ENCODE measurements at regions not wholly inside any gene's neighbourhood (a gene's known extent, or its start where the extent isn't known, plus 50 kb on each side); places are given as distances from the start of the nearest gene placed in this dataset.

DNA sequence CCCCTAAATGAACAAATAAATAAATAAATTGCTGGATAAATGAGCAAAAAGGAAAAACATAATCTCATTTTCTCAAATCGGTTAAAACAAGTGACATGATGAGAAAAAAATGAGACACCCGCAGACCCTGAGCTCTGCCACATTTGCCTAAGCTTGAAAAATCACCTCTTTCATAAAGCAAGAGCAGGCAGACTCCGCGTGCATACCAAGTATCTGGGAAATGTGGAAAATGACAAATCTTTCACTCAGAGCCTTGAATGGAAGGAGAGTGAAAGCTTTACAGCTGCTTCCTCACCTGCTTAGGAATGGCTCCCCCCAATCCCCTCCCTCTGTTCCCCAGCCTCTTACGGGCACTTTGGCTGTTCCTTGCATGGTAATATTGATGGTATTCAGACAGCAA lies 355.5 kb upstream of the SUCLG2 start:
- FAIRE-seq = no peak
- TF ChIP-seq, protein P1, sequence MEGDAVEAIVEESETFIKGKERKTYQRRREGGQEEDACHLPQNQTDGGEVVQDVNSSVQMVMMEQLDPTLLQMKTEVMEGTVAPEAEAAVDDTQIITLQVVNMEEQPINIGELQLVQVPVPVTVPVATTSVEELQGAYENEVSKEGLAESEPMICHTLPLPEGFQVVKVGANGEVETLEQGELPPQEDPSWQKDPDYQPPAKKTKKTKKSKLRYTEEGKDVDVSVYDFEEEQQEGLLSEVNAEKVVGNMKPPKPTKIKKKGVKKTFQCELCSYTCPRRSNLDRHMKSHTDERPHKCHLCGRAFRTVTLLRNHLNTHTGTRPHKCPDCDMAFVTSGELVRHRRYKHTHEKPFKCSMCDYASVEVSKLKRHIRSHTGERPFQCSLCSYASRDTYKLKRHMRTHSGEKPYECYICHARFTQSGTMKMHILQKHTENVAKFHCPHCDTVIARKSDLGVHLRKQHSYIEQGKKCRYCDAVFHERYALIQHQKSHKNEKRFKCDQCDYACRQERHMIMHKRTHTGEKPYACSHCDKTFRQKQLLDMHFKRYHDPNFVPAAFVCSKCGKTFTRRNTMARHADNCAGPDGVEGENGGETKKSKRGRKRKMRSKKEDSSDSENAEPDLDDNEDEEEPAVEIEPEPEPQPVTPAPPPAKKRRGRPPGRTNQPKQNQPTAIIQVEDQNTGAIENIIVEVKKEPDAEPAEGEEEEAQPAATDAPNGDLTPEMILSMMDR (IDR thresholded peaks at IDR 0.05; ENCODE audit: insufficient read depth, low read length, severe bottlenecking) = no peak

DNA sequence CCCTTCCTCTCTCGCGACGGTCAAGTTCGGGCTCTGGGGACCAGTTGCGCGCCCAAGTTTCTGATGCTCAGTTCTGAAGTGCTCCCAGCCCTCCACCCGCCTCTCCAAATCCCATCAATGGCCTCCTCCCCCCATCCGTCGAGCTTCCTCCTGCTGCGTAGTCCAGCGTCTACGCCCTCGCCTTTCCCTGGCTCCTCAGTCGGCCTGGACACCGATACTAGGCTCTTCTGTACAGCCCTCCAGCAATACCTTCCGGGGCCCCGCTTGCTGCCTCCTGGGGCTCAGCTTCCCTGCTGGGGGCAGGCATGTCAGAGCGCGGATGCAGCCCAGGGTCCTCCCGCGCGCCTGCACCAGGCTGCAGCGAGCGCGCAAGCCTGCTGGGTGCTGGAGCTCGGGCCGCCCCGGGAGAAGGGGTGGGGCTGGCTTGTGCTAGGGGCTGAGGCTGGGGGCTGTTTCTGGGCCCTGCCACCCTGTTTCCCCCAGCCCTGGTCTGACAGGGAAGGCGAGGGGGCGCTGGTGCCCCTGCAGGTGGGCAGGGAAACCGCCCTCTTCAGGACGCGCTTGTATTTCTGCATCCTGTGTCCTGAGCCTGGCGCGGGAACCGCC lies 353.3 kb upstream of the SUCLG2 start:
- Histone ChIP-seq H3K36me3 (ENCODE audit: control insufficient read depth, insufficient read depth, low read length) (no peaks in the 10 kb centered on the region), H3K4me3 (ENCODE audit: low read depth, low read length) (no peak overlapping the region), H3K27me3 (ENCODE audit: control insufficient read depth, insufficient read depth, low read length) (no peaks in the 10 kb centered on the region)
- DNase-seq (ENCODE audit: low read depth) = no peak
- TF ChIP-seq, protein P1 (IDR thresholded peaks at IDR 0.05; ENCODE audit: insufficient read depth, low read length, severe bottlenecking) = no peak
- no peak for FAIRE-seq

More for the DNA sequence above, 355.5 kb upstream of the SUCLG2 start:
- H3K4me3 ChIP-seq (ENCODE audit: low read depth, low read length) = no peak overlapping the region
- no peak for DNase-seq (ENCODE audit: low read depth)
- H3K36me3 ChIP-seq (ENCODE audit: control insufficient read depth, insufficient read depth, low read length) = no peaks in the 10 kb centered on the region
- no peaks in the 10 kb centered on the region for H3K27me3 ChIP-seq (ENCODE audit: control insufficient read depth, insufficient read depth, low read length)

DNA sequence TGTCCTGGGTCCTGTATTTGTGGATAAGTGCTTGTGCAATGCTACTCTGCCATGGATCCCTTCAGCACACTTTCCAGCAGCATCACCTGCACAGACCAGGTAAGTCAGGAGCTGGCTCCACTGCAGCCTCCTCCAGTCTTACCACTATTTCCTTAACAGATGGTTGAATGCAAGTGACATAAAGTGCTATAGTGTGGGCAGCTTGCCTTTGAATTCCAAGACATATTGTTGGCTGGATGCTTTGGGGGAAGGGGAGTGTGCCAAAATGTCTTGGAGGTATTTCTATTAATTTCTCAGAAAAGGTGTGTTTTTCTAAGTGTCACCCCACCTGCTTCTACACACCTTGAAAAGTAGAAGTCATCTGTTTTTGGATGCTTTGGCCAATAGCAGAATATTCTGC lies 352.2 kb upstream of the SUCLG2 start:
- TF ChIP-seq, protein P1 (IDR thresholded peaks at IDR 0.05; ENCODE audit: insufficient read depth, low read length, severe bottlenecking) = no peak
- no peaks in the 10 kb centered on the region for H3K27me3 ChIP-seq (ENCODE audit: control insufficient read depth, insufficient read depth, low read length)
- DNase-seq (ENCODE audit: low read depth) = no peak
- no peaks in the 10 kb centered on the region for H3K36me3 ChIP-seq (ENCODE audit: control insufficient read depth, insufficient read depth, low read length)
- FAIRE-seq = no peak
- no peak overlapping the region for H3K4me3 ChIP-seq (ENCODE audit: low read depth, low read length)

DNA sequence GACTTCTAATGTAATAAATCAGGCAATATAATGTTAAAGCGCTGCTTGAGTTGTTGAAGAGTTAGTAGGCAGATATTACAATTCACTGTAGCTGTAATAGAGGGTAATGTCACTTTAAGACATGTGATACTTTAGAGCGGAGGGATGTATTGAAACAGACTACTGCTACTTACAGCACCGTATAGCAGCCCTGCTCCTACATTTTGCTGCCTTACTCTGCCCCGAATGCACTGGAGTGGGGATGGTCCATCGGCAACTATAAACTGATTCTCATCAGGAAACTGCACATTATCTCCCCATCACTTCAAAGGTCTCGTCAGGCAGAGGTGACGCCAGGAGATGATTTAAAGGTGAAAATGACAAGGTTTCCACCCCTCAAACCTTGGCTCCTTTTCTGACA lies 349.7 kb upstream of the SUCLG2 start:
- Histone ChIP-seq H3K4me3 (ENCODE audit: low read depth, low read length) (no peak overlapping the region), H3K36me3 (ENCODE audit: control insufficient read depth, insufficient read depth, low read length) (no peaks in the 10 kb centered on the region), H3K27me3 (ENCODE audit: control insufficient read depth, insufficient read depth, low read length) (no peaks in the 10 kb centered on the region)
- FAIRE-seq (no peak), DNase-seq (ENCODE audit: low read depth) (no peak)
- TF ChIP-seq, protein P1 (IDR thresholded peaks at IDR 0.05; ENCODE audit: insufficient read depth, low read length, severe bottlenecking) = no peak

DNA sequence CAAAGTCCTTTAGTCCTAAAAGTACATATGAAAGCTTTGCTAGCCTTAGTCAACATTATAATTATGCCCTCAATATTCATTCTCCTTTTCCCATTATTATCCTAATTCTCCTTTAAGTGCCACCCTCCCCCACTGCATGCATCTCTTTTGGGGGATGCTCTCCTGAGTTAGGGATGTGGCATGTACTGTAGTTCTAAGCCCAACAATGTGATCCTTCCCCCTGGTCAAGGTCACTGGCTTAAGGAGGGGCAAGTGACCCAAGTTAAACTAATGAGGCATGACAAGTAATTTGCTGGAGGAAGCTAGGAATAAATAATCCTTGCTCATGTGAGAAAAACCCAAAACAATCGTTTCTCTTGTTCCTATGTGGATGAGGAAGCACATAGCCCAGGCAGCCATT lies 343.9 kb upstream of the SUCLG2 start:
- Histone ChIP-seq H3K4me3 (ENCODE audit: low read depth, low read length) (no peak overlapping the region), H3K27me3 (ENCODE audit: control insufficient read depth, insufficient read depth, low read length) (no peaks in the 10 kb centered on the region), H3K36me3 (ENCODE audit: control insufficient read depth, insufficient read depth, low read length) (no peaks in the 10 kb centered on the region)
- TF ChIP-seq, protein P1 (IDR thresholded peaks at IDR 0.05; ENCODE audit: insufficient read depth, low read length, severe bottlenecking) = no peak
- FAIRE-seq = no peak
- no peak for DNase-seq (ENCODE audit: low read depth)

DNA sequence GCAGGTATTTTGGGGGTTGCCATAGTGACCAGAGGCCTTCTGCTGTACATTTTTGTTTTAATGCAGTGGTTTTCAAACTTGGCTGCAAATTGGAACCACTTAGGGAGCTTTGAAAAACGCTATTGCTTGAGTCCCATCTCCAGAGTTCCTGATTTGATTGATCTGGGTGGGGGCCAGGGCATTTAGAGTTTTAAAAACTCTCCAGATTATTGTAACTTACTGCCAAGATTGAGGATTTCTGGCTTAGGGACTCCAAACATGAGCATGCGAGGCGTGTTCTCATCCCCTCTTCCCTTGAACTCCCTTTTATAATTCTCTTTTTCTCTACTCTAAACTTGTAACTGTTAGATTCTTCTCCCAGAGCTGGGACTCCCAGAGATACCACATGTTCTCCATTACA lies 340.8 kb upstream of the SUCLG2 start:
- no peaks in the 10 kb centered on the region for H3K36me3 ChIP-seq (ENCODE audit: control insufficient read depth, insufficient read depth, low read length)
- no peaks in the 10 kb centered on the region for H3K27me3 ChIP-seq (ENCODE audit: control insufficient read depth, insufficient read depth, low read length)
- DNase-seq (ENCODE audit: low read depth) = no peak
- no peak overlapping the region for H3K4me3 ChIP-seq (ENCODE audit: low read depth, low read length)
- no peak for FAIRE-seq
- TF ChIP-seq, protein P1 (IDR thresholded peaks at IDR 0.05; ENCODE audit: insufficient read depth, low read length, severe bottlenecking) = no peak
